ENCODE measurements at regions not wholly inside any gene's neighbourhood (a gene's known extent, or its start where the extent isn't known, plus 50 kb on each side); places are given as distances from the start of the nearest gene placed in this dataset.

- H2AFZ ChIP-seq (ENCODE audit: low read depth, low read length, poor library complexity, severe bottlenecking), result peak overlapping the region; percentile 75
- ATAC-seq, result no peak
- ChIA-PET POLR2A (no interaction called here), CTCF (no interaction called here), RAD21 (ENCODE audit: low non-redundant PET in 1 of 2, low total read pairs in 2 of 2, uncharacterized antibody in 2 of 2, unreplicated experiment in 2 of 2) (no interaction called here)
- H3K9me3 ChIP-seq (ENCODE audit: control insufficient read depth in 1 of 2, insufficient read depth in 1 of 2, low read depth in 1 of 2, low read length in 2 of 2), result no peaks in the 10 kb centered on the region
- H3K27me3 ChIP-seq (ENCODE audit: insufficient read depth, low read length), result no peaks in the 10 kb centered on the region
- no peaks in the 10 kb centered on the region for H4K20me1 ChIP-seq (ENCODE audit: insufficient read depth)
- no peak overlapping the region for H3K4me3 ChIP-seq (replicated peaks in 1 of 2; ENCODE audit: low read depth in 1 of 2, low read length in 2 of 2)
- no peaks in the 10 kb centered on the region for H3K79me2 ChIP-seq (ENCODE audit: insufficient read depth, low read length)
- TF ChIP-seq MAX (IDR thresholded peaks at IDR 0.05) (no peak), EZH2 (IDR thresholded peaks at IDR 0.05) (no peak), ELF1 (IDR thresholded peaks at IDR 0.05; ENCODE audit: borderline replicate concordance, low read depth) (no peak), CEBPB (IDR thresholded peaks at IDR 0.05; ENCODE audit: low read depth) (no peak), ZBTB33 (IDR thresholded peaks at IDR 0.05; ENCODE audit: extremely low read depth, insufficient replicate concordance, low read length) (no peak), REST (IDR thresholded peaks at IDR 0.05; ENCODE audit: low read depth) (no peak), ZFX (IDR thresholded peaks at IDR 0.05) (no peak), JUND (IDR thresholded peaks at IDR 0.05) (no peak), ZNF274 (IDR thresholded peaks at IDR 0.05; ENCODE audit: low read depth, low read length) (no peak), SRF (IDR thresholded peaks at IDR 0.05; ENCODE audit: low read depth) (no peak), SP1 (IDR thresholded peaks at IDR 0.05; ENCODE audit: low read depth) (no peak)
- BruUV-seq (replicated peaks), result no TSS peak
- H3K27ac ChIP-seq (ENCODE audit: low read depth, low read length), result no peak overlapping the region
- intact Hi-C loops (cut with micrococcal nuclease), result no loop called here
- H3K4me2 ChIP-seq (ENCODE audit: low read length), result no peak overlapping the region
- no peak overlapping the region for H3K9ac ChIP-seq (ENCODE audit: low read length)
- no peaks in the 10 kb centered on the region for H3K4me1 ChIP-seq (ENCODE audit: control insufficient read depth in 1 of 2, insufficient read depth in 2 of 2, low read length in 2 of 2)
- no peaks in the 10 kb centered on the region for H3K36me3 ChIP-seq (ENCODE audit: control insufficient read depth in 1 of 2, insufficient read depth in 2 of 2, low read length in 2 of 2)
- no peak for DNase-seq (ENCODE audit: low read depth, low spot score)
- no peaks in the 10 kb centered on the region for H3K9me2 ChIP-seq (ENCODE audit: insufficient read depth)
Measured at GRCh38 chr2:146652311-146652710, 1192.5 kb upstream of the ACVR2A start.
